GM19193 (cell line): ENCODE measurements at regions not wholly inside any gene's neighbourhood (a gene's known extent, or its start where the extent isn't known, plus 50 kb on each side); places are given as distances from the start of the nearest gene placed in this dataset.

Source experiments
- POLR2A ChIP-seq: IDR thresholded peaks from 4 replicates; pipeline ENCODE4 v1.6.1; 2011; ENCODE audit not compliant: insufficient read depth, insufficient read length; ENCODE audit errors: extremely low read depth

DNA sequence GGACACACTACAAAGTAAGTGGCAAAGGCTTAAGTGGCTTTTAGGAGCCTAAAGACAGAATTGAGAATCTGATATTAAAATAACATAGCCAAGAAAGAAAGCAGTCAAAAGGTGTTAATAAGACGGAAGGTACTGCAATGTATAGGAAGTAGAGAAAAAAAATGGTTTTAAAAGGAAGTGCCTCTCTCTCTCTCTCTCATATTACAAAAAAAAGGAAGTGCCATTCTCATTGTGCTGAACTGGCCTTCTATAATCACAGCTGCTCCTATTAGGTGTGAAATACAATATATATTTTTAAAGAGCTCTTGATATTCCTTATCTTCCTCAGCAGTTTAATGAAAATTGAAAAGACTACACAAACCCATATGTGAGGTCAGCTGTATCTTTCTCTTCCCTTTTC, 199.4 kb upstream of the NPVF start:
- TF ChIP-seq POLR2A = no peak

DNA sequence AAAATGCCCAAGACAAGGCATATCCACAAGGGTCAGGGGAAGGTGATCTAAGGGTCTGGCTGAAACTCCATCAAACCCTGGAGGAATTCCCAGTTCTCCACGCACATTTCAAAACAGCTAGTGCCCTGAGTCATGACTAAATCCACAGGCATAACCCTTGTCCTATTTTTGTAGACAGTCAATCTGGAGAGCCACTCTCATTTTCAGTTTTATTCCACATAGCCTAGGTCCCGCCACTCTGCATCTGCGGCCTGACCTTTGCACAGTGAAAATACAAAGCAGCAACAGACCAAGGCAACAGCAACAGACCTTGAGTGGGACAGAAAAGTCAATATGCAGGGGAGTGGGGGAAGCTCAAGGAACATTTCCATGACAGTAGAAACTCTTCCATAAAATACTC, 201.4 kb upstream of the NPVF start:
- TF ChIP-seq POLR2A = no peak

- no peak for TF ChIP-seq POLR2A
Observed at GRCh38 chr7:25430200-25430931, 202.1 kb upstream of the NPVF start.

DNA sequence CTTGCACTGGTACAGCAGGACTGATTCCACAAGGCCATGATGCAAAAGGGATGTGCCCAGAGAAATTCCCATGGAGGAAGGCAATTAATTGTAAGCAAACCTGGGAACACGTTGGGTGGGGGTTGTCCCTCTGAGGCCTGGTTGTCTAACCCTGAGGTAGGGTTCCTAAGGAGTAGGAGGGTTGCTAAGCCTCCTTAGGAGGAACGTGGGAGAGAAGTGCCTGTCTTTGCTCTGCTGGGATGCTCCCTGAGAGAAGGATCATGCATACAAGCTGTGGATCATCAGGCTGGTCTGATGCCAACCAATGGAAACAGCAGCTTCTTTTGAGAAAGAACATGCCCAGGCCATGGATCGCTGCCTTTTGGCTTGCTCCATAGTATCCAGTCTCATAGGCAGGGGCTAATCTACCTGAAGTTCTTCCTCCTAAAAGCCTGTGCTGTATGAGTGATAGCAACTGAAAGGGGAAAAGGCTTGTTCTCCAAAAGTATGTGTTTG, 203.7 kb upstream of the NPVF start:
- TF ChIP-seq POLR2A = no peak

- TF ChIP-seq POLR2A = no peak
Observed at GRCh38 chr7:25432807-25433206, 204.5 kb upstream of the NPVF start.

GRCh38 chr7:25436413-25436812, 208.1 kb upstream of the NPVF start:
- TF ChIP-seq POLR2A = no peak

- no peak for TF ChIP-seq POLR2A
Observed at GRCh38 chr7:25437308-25437707, 209.0 kb upstream of the NPVF start.

GRCh38 chr7:25444991-25445390, 216.7 kb upstream of the NPVF start:
- no peak for TF ChIP-seq POLR2A

DNA sequence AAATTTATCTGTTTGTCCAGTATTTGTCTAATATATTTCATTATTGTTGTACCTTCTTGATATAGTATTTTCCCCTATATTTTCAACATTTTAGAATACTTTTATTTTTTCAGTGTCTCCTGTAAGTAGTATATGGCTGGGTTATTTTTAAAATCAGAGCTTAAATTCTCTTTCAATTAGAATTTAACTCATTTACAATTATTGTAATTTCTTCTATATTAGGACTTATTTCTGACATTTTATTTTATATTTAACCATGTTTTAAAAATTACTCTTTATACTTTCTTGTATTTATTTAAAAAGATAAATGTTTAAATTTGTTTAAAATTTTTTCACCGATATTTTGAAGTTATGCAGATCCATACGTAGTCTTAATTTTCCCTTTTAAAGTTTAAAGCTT, 220.0 kb upstream of the NPVF start:
- TF ChIP-seq POLR2A = no peak

GRCh38 chr7:25454020-25454419, 225.7 kb upstream of the NPVF start:
- no peak for TF ChIP-seq POLR2A

DNA sequence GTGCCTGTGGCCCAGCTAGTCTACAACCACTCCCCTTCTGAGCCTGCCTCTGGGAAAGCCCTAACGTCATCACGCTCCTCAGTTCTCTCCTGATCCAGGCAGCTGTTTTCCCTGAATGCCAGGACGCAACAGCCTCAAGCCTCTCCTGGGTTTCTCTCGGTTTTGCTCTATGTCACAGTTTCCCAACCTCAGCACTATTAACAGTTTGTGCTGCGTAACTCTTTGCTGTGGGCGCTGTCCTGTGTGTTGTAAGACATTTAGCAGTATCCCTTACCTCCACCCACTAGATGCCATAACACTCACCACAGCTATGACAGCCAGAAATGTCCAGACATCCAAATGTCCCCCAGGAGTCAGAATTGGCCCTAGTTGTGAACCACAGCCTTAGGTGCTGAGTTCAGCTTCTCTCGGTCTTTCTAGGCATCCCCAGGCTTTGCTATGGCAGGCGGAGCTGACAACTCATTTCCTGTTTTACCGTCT, 226.3 kb upstream of the NPVF start:
- TF ChIP-seq POLR2A = no peak

GRCh38 chr7:25455683-25456251, 227.5 kb upstream of the NPVF start:
- TF ChIP-seq POLR2A = no peak

DNA sequence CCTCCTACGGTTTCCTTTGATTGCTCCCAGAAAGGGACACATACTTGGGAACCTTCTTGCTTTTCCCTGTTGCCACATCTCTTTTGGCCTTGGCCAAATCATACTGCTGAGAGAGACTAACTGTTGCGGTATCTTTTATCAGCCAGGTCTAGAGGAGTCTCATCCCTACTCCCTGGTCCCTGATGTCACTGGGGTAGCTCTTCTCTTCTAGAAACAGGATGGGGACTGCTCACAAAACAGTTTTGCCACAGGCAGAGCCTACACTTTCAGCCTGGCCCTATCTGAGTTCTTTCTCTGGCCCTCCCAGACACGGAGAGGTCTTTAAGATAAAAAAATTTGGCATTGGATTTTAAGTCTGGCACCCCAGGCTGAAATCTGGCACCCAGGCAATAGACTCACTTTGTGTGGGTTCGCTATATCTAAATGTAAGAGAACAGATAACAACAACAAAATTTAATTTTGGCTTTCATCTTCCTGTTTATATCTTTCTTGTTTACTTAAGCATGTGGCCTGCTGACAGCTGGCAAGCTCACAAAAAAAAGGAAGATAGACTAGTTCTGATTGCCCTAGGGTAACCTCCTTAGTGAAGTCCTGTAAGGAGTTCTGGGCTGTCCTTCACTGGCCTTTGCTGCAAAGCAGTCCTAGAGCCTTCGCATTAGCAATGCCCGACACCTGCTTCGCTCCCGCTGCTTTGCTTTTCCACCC, 228.3 kb upstream of the NPVF start:
- no peak for TF ChIP-seq POLR2A

GRCh38 chr7:25459057-25459456, 230.8 kb upstream of the NPVF start:
- no peak for TF ChIP-seq POLR2A

DNA sequence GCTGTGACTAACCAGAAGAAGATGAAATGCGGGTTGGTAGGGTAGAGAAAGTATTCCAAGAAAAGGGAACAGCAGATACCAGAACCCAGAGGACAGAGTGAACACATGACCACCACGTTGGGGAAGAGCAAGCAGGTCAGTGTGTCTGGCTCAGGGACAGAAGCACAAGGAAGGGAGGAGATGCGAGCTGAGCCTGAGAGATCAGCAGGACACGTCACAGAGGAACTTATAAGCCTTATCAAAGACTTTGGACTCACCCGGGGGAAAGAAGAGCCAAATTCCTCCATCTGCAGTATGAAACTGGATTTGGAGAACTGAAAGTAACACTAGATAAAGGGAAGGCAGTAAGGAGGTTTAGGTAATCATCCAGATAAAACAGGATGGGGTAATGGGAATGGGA, 232.1 kb upstream of the NPVF start:
- TF ChIP-seq POLR2A = no peak

DNA sequence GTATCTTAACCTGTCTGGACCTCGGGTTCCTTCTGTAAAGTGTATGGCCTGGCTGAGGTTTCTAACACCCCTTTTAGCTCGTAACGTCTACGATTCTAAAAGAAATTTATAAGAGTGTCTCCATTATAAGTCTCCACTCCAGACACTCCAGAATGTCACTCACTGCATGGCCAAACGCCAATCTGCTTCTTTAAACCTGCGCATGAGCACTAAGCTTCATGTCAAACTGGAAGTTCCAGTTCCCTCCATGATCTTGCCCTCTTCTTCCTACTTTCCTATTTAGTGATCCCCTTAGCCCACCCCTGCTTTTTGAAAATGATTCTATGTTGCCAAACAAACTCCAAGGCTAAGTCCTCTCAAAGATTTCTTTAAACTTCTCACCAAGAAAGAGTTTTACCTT, 241.4 kb upstream of the NPVF start:
- TF ChIP-seq POLR2A = no peak
